ENCODE measurements at regions not wholly inside any gene's neighbourhood (a gene's known extent, or its start where the extent isn't known, plus 50 kb on each side); places are given as distances from the start of the nearest gene placed in this dataset.

DNA sequence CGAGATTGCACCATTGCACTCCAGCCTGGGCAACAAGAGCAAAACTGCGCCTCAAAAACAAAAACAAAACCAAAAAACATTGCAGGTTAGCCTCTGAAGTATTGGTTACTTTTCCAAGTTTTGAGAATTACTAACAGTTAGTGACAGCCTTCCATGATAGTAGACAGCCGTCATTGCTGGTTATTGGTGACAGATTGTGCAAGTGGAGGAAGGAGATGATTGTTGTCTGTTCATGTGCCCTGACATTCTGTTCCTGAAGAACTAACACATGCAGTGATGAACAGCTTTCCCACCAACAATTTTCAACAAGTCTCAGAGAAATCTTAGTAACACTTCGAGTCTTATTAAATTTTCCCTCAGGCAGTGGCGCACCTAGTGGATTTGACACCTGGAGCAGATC is 89.3 kb upstream of the NAP1L1 start:
- TF ChIP-seq CTCF (IDR thresholded peaks at IDR 0.05) (no peak), EZH2 (IDR thresholded peaks at IDR 0.05; ENCODE audit: borderline replicate concordance, insufficient read depth, low read depth, low read length, poor library complexity, severe bottlenecking) (no peak)
